ENCODE measurements at regions not wholly inside any gene's neighbourhood (a gene's known extent, or its start where the extent isn't known, plus 50 kb on each side); places are given as distances from the start of the nearest gene placed in this dataset.
"Not testable (repeated sequence)": the region's sequence is repeated elsewhere in the genome, so short reads cannot be mapped to it uniquely, and the experiment has no call there.

- DNase-seq: no peak
Observed at GRCh38 chr13:33561627-33562026, 256.3 kb upstream of the RFC3 start.

DNA sequence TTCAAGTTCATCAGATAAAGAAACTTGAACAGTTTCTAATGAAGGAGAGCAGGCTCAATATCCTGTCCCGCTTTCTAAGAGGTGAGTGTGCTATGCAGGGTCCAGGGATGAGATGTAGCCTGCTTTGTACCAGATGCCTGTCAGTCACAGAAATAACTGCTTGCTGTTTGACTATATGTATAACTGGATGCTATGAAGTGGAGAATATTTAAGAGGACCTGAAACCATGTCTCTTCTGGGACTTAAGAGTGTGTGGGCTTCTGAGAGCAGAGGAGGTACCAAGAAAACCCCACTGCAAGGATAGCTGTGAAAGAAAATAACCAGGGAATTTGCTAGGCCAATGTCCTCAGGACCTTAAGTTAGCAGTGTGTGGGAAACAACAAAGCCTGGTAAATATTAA lies 246.3 kb upstream of the RFC3 start:
- DNase-seq: no peak

GRCh38 chr13:33572322-33572721 lies 245.6 kb upstream of the RFC3 start:
- not testable (repeated sequence) for DNase-seq

GRCh38 chr13:33575378-33575777 lies 242.6 kb upstream of the RFC3 start:
- DNase-seq: no peak

- DNase-seq: peak; percentile 2
Observed at GRCh38 chr13:33577007-33577406, 240.9 kb upstream of the RFC3 start.

DNA sequence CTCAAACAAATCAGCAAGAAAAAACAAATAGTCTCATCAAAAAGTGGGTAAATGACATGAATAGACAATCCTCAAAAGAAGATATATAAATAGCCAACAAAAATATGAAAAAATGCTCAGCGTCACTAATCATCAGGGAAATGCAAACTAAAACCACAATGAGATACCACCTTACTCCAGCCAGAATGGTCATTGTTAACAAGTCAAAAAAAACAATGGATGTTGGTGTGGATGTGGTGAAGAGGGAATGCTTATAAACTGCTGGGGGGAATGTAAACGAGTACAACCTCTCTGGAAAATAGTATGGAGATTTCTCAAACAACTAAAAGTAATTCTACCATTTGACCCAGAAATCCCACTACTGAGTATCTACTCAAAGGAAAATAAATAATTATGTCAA lies 239.2 kb upstream of the RFC3 start:
- no peak for DNase-seq

GRCh38 chr13:33582121-33582520 lies 235.8 kb upstream of the RFC3 start:
- DNase-seq: no peak

DNA sequence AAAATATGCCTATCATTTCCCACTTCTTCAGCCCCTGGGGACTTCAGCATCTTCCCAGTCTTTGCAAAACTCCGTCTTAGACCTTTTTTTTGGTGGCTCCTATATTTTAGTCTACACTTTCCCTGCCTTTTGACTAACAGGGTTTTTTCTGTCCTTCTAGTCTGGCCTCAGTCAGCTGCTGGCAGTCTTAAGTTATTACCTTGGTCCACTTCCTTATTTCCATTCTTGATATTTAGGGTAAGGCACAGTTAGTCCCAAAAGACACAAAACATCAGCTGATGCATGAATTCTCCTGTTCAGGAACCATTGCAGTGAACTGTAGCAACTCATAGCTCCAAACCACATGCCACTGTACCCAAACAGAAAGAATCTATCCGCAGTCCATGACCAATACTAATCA lies 234.6 kb upstream of the RFC3 start:
- no peak for DNase-seq

DNA sequence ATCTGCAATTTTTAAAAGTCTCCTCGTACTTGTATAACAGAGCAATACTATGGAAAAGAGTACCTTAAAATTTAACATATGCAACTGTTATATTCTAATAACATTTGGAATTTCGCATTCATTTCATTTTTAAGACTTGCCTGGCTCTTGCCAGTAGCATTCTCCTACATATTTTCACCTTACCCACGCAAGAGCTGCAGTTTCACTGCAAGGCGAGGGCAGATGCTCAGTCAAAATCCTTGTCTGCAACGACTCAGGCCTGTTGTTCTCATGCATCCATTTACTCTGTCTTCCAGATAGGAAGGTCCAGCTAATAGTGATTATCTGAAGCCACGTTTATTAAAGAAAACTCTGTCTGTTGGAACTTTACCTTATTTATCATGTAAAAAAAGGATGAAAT lies 227.0 kb upstream of the RFC3 start:
- no peak for DNase-seq

GRCh38 chr13:33606692-33607091 lies 211.3 kb upstream of the RFC3 start:
- DNase-seq: peak; percentile 6

DNA sequence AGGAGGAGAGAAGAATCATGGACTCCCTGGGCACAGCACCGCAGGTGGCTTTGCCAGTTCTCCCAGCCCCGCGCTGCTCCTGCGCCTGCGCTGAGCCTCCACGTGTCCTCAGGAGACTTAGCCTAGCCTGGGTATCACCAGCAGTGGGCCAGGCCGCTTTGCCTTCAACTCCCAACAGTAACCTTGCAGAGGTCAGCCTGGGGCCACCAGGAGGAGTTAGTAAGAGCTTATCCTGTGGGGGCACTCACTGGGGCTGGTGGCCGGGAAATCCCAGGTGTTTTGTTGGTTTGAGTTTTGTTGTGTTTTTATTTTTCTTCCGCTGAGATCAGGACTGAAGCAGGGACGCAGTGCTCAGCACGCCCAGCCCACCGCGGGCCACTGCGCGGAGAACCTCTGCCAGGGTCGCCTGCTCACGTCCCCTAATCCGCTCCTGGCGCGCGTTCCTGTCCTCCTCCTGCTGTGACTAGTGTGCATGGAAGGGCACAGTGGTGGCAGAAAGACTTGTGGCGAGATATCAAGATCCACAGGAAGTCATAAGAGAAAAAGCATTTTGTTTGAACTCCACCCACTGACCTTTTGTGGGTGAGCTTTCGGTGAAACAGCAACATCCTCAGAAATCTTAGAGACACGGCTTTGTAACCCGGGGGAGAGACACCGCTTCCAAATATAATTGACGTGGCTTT lies 207.4 kb upstream of the RFC3 start:
- no peak for DNase-seq

- DNase-seq: peak; percentile 31
Observed at GRCh38 chr13:33611121-33611805, 206.7 kb upstream of the RFC3 start.

DNA sequence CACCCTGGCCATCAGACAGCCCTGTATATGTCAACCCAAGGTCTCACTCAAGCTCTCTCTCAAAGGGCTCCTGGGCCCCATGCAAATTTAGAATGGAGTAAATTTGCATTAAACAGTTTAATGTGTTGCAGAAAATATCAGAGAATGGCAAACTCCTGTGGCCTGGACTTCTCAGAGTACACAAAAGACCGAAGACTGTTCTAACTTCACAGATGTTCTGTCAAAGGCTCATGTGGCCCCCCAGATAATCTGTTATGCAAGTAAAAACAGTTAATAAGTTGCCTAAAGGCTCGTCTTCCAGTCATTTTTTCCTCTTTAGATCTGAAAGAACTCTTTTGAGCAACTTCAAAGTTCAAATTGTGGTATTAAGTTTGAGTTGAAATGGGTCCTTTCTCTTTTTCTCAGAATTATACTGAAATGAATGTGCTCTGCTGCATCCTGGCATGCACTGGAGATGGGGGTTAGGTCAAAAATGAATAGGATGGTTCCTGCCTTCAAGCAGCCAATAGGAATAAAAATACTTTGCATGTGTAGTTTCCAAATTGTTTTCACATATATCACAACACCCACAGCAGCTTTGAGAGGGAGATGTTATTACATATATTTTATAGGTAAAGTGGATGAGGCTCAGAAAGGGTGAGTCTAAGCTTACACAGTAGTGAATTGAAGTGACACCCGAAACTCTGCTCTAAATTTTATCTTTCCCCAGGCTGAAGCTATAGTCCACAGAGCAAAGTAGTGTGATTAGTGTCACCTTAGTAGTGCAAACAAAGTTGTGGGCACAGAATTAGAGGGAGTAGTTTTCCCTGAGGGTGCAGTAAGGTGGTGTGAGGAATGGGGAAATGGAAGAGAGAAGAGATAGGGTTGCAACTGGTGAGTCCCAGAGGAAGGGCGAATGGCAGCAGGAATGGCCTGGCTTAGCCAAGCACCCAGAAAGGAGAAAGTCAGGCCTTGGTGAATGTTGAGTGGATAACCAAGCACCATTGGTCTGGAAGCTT lies 205.0 kb upstream of the RFC3 start:
- no peak for DNase-seq

DNA sequence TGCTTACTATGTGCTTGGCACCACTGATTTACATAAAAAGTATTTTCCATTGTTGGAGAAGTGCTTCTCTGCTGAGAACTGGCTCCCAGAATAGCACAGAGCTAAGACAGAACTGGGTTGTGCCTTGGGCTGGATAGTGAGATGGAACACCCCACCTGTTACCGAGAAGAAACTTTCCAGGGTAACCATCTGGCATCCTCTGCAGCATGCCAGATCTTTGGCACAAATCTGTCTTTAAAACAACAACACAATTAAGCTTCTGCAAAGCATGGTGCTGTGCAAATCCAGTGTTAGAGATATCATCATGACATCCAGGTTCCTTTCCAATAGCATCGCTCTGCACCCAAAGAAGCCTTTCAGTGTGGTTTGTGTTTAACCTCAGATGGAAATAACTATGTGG lies 202.5 kb upstream of the RFC3 start:
- no peak for DNase-seq

- no peak for DNase-seq
Observed at GRCh38 chr13:33616130-33616529, 201.8 kb upstream of the RFC3 start.

DNA sequence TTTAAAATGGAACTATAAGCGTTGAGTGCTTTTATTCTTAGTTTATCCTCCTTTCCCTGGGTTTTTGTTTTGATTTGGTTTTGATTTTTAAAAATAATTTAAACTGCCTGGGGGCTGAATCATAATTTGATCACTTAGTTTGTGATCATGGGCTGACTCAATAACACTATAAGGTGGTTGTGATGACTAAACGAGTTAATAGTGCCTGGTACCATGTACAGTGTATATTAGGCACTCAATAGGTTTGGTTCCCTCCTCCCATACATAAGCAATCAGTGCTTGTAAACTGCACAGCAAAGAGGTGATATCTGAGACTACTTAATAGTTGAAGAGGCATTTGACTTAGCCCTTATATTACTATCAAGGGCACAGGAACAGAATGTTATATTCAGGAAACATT lies 200.9 kb upstream of the RFC3 start:
- no peak for DNase-seq

- no peak for DNase-seq
Observed at GRCh38 chr13:33624253-33624652, 193.7 kb upstream of the RFC3 start.

DNA sequence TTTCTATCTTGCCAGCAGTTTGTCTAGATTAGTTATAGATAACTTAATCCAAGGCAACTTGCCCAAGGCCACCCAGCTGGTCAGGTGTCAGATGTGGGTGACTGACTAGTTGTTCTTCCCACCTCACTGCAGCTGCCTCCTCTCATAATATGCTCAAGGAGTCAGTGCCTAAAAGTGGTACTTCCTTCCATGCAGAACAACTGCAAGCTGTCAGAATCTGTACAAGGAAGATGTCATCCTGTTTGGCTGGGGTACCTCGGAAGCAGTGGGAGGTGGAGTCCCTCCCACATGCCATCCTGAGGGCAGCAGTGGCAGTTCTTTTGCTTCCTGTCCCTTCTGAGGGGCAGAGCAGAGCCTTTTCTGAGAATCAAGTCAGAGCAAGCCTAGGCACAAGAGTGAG lies 193.2 kb upstream of the RFC3 start:
- DNase-seq: no peak

GRCh38 chr13:33626407-33626806 lies 191.5 kb upstream of the RFC3 start:
- DNase-seq: no peak

DNA sequence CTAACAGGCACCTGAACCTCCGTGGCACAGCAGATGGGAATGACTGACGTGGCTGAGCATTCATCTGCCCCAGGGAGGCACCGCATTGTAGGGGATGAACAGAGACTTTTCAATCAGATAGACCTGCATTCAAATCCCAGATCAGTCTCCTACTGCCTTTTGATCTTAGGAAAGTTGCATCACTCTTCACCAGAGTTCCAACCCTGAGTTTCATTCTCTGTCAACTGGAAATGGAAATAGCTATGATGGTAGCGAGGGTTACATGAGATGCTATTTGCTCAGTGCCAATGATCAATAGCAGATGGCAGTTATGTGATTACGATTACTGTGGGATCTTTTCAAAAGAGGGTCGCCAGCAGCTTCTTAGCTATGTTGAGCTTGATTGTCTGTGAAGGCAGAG lies 189.3 kb upstream of the RFC3 start:
- no peak for DNase-seq

- no peak for DNase-seq
Observed at GRCh38 chr13:33629605-33630360, 188.2 kb upstream of the RFC3 start.

DNA sequence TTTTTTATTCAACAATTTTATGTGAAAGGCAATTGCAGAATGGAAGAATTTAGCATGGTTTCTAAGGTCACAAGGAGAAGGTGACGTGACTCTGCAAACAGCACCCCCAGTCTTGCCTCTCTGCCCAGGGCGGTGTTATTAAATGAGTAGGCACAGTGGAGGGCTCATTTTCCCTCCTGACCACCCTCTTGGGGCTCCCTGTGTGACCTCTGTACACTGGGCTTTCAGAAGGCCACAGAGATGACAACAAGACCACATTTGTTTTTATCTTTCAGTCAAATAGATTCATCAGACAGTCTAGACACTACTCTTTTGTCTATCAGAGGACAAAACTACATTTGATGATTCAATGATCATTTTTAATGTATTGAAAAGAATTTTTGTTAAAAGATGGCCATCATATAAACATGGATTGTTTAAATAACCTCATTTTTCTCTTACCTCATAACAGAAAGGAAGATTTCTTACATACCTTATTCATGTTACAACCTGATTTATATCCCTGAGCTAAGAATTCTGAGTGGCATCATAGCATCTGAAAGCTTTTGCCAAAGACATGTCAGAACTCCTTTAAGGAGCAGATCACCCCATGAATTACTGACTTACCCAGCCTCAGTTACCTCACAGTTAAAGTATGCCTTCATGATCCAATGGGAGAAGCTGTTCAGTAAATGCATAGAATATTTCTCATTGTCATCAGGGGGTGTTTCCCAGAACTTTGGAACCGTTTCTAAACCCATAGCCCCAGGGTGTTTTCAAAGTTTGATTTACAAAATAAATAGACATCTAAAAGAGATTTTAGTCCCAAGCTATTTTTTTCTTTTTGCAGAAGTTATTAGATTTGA lies 184.0 kb upstream of the RFC3 start:
- DNase-seq: peak; percentile 92

Measured in fibroblast of upper back skin (primary cell).